ENCODE measurements at regions not wholly inside any gene's neighbourhood (a gene's known extent, or its start where the extent isn't known, plus 50 kb on each side); places are given as distances from the start of the nearest gene placed in this dataset.

GRCh38 chr4:108560616-108561015 lies 59.8 kb upstream of the RPL34 start:
- no peak for TF ChIP-seq CTCF (IDR thresholded peaks at IDR 0.05)
- no peak for TF ChIP-seq POLR2A (IDR thresholded peaks at IDR 0.05)

Measured in prostate gland (tissue), 2 donors.